ENCODE measurements at regions not wholly inside any gene's neighbourhood (a gene's known extent, or its start where the extent isn't known, plus 50 kb on each side); places are given as distances from the start of the nearest gene placed in this dataset.

- Histone ChIP-seq H3K79me2 (ENCODE audit: insufficient read depth, low read length) (no peaks in the 10 kb centered on the region), H3K9me2 (replicated peaks; ENCODE audit: insufficient read depth, low read length) (no peaks in the 10 kb centered on the region), H3K27me3 (ENCODE audit: low read length) (no peaks in the 10 kb centered on the region), H3K27ac (ENCODE audit: low read depth, low read length) (no peak overlapping the region), H3K9me3 (ENCODE audit: insufficient read depth, low read length) (no peaks in the 10 kb centered on the region), H3K4me2 (ENCODE audit: low read depth, low read length, poor library complexity, severe bottlenecking) (no peak overlapping the region), H3F3A (ENCODE audit: insufficient read depth) (no peaks in the 10 kb centered on the region), H2AFZ (ENCODE audit: low read depth, low read length, severe bottlenecking) (no peak overlapping the region), H3K36me3 (ENCODE audit: low read length) (no peaks in the 10 kb centered on the region), H3K9ac (ENCODE audit: low read length) (no peak overlapping the region), H3K4me3 (ENCODE audit: insufficient read depth, low read length, poor library complexity, severe bottlenecking) (no peak overlapping the region), H4K20me1 (ENCODE audit: low read depth, low read length) (no peaks in the 10 kb centered on the region)
- no peak for TF ChIP-seq CTCF (IDR thresholded peaks at IDR 0.05; ENCODE audit: insufficient read depth, low read length, poor library complexity, severe bottlenecking)
- no peak for TF ChIP-seq EZH2phosphoT487 (conservative IDR thresholded peaks at IDR 0.05; ENCODE audit: low read length)
Observed at GRCh38 chr2:18123577-18123976, 245.1 kb downstream of the KCNS3 start.

GRCh38 chr2:18123211-18123570, 244.7 kb downstream of the KCNS3 start:
- Histone ChIP-seq H3K4me3 (ENCODE audit: insufficient read depth, low read length, poor library complexity, severe bottlenecking) (no peak overlapping the region), H3K9ac (ENCODE audit: low read length) (no peak overlapping the region), H3F3A (ENCODE audit: insufficient read depth) (no peaks in the 10 kb centered on the region), H3K4me2 (ENCODE audit: low read depth, low read length, poor library complexity, severe bottlenecking) (no peak overlapping the region), H3K79me2 (ENCODE audit: insufficient read depth, low read length) (no peaks in the 10 kb centered on the region), H3K36me3 (ENCODE audit: low read length) (no peaks in the 10 kb centered on the region), H3K27ac (ENCODE audit: low read depth, low read length) (no peak overlapping the region), H3K27me3 (ENCODE audit: low read length) (no peaks in the 10 kb centered on the region), H3K9me2 (replicated peaks; ENCODE audit: insufficient read depth, low read length) (no peaks in the 10 kb centered on the region), H4K20me1 (ENCODE audit: low read depth, low read length) (no peaks in the 10 kb centered on the region), H2AFZ (ENCODE audit: low read depth, low read length, severe bottlenecking) (no peak overlapping the region), H3K9me3 (ENCODE audit: insufficient read depth, low read length) (no peaks in the 10 kb centered on the region)
- no peak for TF ChIP-seq EZH2phosphoT487 (conservative IDR thresholded peaks at IDR 0.05; ENCODE audit: low read length)
- TF ChIP-seq CTCF (IDR thresholded peaks at IDR 0.05; ENCODE audit: insufficient read depth, low read length, poor library complexity, severe bottlenecking) = no peak

- no peaks in the 10 kb centered on the region for H3K79me2 ChIP-seq (ENCODE audit: insufficient read depth, low read length)
- H3K27me3 ChIP-seq (ENCODE audit: low read length) = no peaks in the 10 kb centered on the region
- no peak for TF ChIP-seq CTCF (IDR thresholded peaks at IDR 0.05; ENCODE audit: insufficient read depth, low read length, poor library complexity, severe bottlenecking)
- no peak for TF ChIP-seq EZH2phosphoT487 (conservative IDR thresholded peaks at IDR 0.05; ENCODE audit: low read length)
- H3K4me2 ChIP-seq (ENCODE audit: low read depth, low read length, poor library complexity, severe bottlenecking) = no peak overlapping the region
- no peaks in the 10 kb centered on the region for H4K20me1 ChIP-seq (ENCODE audit: low read depth, low read length)
- no peaks in the 10 kb centered on the region for H3K9me3 ChIP-seq (ENCODE audit: insufficient read depth, low read length)
- no peak overlapping the region for H3K9ac ChIP-seq (ENCODE audit: low read length)
- no peaks in the 10 kb centered on the region for H3K36me3 ChIP-seq (ENCODE audit: low read length)
- no peak overlapping the region for H3K27ac ChIP-seq (ENCODE audit: low read depth, low read length)
- no peaks in the 10 kb centered on the region for H3K9me2 ChIP-seq (replicated peaks; ENCODE audit: insufficient read depth, low read length)
- H3K4me3 ChIP-seq (ENCODE audit: insufficient read depth, low read length, poor library complexity, severe bottlenecking) = no peak overlapping the region
- H2AFZ ChIP-seq (ENCODE audit: low read depth, low read length, severe bottlenecking) = no peak overlapping the region
- H3F3A ChIP-seq (ENCODE audit: insufficient read depth) = no peaks in the 10 kb centered on the region
Observed at GRCh38 chr2:18122544-18123210, 244.2 kb downstream of the KCNS3 start.
